HG03139 (cell line): ENCODE measurements at regions not wholly inside any gene's neighbourhood (a gene's known extent, or its start where the extent isn't known, plus 50 kb on each side); places are given as distances from the start of the nearest gene placed in this dataset.
"Not testable (repeated sequence)": the region's sequence is repeated elsewhere in the genome, so short reads cannot be mapped to it uniquely, and the experiment has no call there.

ENCODE experiments used
- ATAC-seq: cut with Tn5 transposase; IDR thresholded peaks from one replicate; pipeline ENCODE4 v1.9.1; 2021; ENCODE audit not compliant: unreplicated experiment

- no peak for ATAC-seq
Measured at GRCh38 chr14:31911160-31911559, 165.9 kb upstream of the ARHGAP5 start.

- no peak for ATAC-seq
Measured at GRCh38 chr14:31913370-31913769, 163.7 kb upstream of the ARHGAP5 start.

- ATAC-seq, result not testable (repeated sequence)
Measured at GRCh38 chr14:31918289-31918688, 158.8 kb upstream of the ARHGAP5 start.

GRCh38 chr14:31920001-31920400 is 157.1 kb upstream of the ARHGAP5 start:
- no peak for ATAC-seq

- no peak for ATAC-seq
Measured at GRCh38 chr14:31920989-31921650, 156.0 kb upstream of the ARHGAP5 start.

- no peak for ATAC-seq
Measured at GRCh38 chr14:31921721-31922120, 155.4 kb upstream of the ARHGAP5 start.

- ATAC-seq, result no peak
Measured at GRCh38 chr14:31926123-31926522, 151.0 kb upstream of the ARHGAP5 start.

GRCh38 chr14:31926652-31927347 is 150.3 kb upstream of the ARHGAP5 start:
- no peak for ATAC-seq

GRCh38 chr14:31927348-31927832 is 149.7 kb upstream of the ARHGAP5 start:
- no peak for ATAC-seq

- no peak for ATAC-seq
Measured at GRCh38 chr14:31930070-31930469, 147.0 kb upstream of the ARHGAP5 start.

GRCh38 chr14:31930493-31931240 is 146.4 kb upstream of the ARHGAP5 start:
- no peak for ATAC-seq

- no peak for ATAC-seq
Measured at GRCh38 chr14:31932675-31933074, 144.4 kb upstream of the ARHGAP5 start.

- ATAC-seq, result no peak
Measured at GRCh38 chr14:31933716-31934115, 143.4 kb upstream of the ARHGAP5 start.

GRCh38 chr14:31934767-31935266 is 142.3 kb upstream of the ARHGAP5 start:
- no peak for ATAC-seq

GRCh38 chr14:31935391-31935790 is 141.7 kb upstream of the ARHGAP5 start:
- no peak for ATAC-seq

- ATAC-seq, result no peak
Measured at GRCh38 chr14:31936115-31936514, 141.0 kb upstream of the ARHGAP5 start.

GRCh38 chr14:31937730-31938346 is 139.3 kb upstream of the ARHGAP5 start:
- ATAC-seq, result peak; percentile 97

GRCh38 chr14:31939934-31940333 is 137.2 kb upstream of the ARHGAP5 start:
- ATAC-seq, result no peak

GRCh38 chr14:31941487-31941886 is 135.6 kb upstream of the ARHGAP5 start:
- no peak for ATAC-seq

GRCh38 chr14:31942166-31942841 is 134.8 kb upstream of the ARHGAP5 start:
- ATAC-seq, result no peak
